Kidney epithelial cell (primary cell): ENCODE measurements at regions not wholly inside any gene's neighbourhood (a gene's known extent, or its start where the extent isn't known, plus 50 kb on each side); places are given as distances from the start of the nearest gene placed in this dataset.

Experiments
- DNase-seq: peaks from one replicate; pipeline ENCODE4 v3.0.0-alpha.2; 2010; ENCODE audit warnings: low read depth
- H3K27me3 ChIP-seq: 2 replicates; pipeline ENCODE4 v1.6.0; 2011; ENCODE audit warnings: low read length; ENCODE audit not compliant: control insufficient read depth, insufficient read depth
- H3K36me3 ChIP-seq: 2 replicates; pipeline ENCODE4 v1.5.1; 2011; ENCODE audit warnings: low read length; ENCODE audit not compliant: control insufficient read depth, insufficient read depth
- H3K4me3 ChIP-seq: 2 replicates; pipeline ENCODE4 v1.5.1; 2011; ENCODE audit warnings: low read depth, mild to moderate bottlenecking, control low read depth, low read length
- TF ChIP-seq, protein P1 (sequence below): IDR thresholded peaks from 2 replicates; pipeline ENCODE4 v1.5.1; 2011; ENCODE audit warnings: mild to moderate bottlenecking, moderate library complexity, low read length, control low read depth, inconsistent platforms; ENCODE audit not compliant: insufficient read depth, poor library complexity, severe bottlenecking

DNA sequence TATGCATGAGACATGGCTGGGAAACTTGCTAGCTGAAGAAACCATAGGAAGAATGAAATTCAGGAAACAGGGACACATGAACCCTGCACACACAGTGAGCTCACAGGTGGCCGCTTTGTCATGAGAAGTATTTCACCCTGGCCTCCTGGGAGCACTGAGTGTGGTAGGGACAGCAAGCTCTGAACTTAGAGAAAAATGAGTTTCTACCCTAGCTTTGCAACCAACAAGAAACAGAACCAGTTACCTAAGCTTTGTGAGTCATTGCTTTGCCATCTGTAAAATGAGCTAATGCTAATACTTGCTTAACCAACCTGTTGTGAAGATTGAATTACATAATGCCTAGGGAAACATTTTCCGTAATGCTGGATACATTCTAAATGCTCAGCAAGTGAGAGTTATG lies 206.6 kb upstream of the HS3ST1 start:
- TF ChIP-seq, protein P1, sequence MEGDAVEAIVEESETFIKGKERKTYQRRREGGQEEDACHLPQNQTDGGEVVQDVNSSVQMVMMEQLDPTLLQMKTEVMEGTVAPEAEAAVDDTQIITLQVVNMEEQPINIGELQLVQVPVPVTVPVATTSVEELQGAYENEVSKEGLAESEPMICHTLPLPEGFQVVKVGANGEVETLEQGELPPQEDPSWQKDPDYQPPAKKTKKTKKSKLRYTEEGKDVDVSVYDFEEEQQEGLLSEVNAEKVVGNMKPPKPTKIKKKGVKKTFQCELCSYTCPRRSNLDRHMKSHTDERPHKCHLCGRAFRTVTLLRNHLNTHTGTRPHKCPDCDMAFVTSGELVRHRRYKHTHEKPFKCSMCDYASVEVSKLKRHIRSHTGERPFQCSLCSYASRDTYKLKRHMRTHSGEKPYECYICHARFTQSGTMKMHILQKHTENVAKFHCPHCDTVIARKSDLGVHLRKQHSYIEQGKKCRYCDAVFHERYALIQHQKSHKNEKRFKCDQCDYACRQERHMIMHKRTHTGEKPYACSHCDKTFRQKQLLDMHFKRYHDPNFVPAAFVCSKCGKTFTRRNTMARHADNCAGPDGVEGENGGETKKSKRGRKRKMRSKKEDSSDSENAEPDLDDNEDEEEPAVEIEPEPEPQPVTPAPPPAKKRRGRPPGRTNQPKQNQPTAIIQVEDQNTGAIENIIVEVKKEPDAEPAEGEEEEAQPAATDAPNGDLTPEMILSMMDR = no peak
- peak; percentile 96 for DNase-seq
- H3K27me3 ChIP-seq = no peaks in the 10 kb centered on the region
- H3K4me3 ChIP-seq = no peak overlapping the region
- H3K36me3 ChIP-seq = no peaks in the 10 kb centered on the region

DNA sequence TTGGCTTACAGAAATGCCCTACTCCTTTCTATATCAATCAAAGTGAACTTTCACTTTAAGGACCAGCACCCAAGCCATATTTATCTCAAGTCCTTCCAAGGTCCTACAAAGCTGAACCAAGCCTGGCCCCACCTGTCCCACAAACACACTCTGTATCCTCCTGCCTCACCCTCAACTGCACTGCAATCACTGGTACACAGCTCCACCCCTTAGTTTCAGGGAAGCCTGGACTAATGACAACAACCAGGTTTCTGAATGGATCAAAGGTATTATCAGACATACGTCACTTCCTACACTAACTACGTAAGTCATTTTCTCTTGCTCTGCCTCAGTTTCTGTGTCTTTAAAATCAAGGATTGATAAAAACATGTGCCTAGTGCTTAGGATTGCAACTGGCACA lies 205.6 kb upstream of the HS3ST1 start:
- Histone ChIP-seq H3K4me3 (no peak overlapping the region), H3K36me3 (no peaks in the 10 kb centered on the region), H3K27me3 (no peaks in the 10 kb centered on the region)
- TF ChIP-seq, protein P1 = no peak
- no peak for DNase-seq

DNA sequence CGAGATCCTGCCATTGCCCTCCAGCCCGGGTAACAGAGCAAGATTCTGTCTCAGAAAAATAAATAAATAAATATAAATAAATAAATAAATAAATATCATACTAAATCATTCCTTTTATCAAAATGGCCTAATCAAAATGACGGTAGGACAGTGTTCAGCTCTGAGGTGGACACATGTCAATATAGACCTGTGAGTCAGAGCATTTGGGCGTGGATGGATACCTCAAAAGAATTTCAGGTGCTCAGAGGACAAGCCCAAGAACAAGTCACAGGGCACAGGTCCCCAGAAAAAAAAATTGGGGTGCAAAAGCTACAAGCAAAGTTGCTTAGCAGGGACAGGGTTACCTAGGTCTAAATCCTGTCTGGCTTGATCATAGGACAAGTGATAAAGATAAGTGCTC lies 204.7 kb upstream of the HS3ST1 start:
- no peaks in the 10 kb centered on the region for H3K36me3 ChIP-seq
- no peaks in the 10 kb centered on the region for H3K27me3 ChIP-seq
- no peak overlapping the region for H3K4me3 ChIP-seq
- no peak for DNase-seq
- TF ChIP-seq, protein P1 = no peak

DNA sequence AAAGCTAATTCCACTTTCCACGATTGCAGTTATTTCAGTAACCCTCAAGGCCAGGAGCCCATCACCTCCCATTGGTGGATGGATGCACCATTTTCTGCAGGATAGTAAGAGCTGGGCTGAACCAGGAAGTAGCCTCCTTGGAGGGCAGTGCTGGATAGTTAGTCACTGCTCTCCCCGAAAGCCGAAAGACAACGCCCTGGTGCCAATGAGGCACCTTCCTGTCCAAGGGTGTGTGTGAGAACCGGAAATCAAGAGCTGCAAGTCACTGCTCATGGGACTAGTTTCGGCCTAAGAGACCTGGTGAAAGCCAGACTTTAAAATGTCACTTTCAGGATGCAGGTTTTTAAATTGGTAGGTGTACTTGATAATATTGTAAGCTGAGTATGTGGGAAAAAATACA lies 203.8 kb upstream of the HS3ST1 start:
- Histone ChIP-seq H3K36me3 (no peaks in the 10 kb centered on the region), H3K27me3 (no peaks in the 10 kb centered on the region), H3K4me3 (no peak overlapping the region)
- no peak for DNase-seq
- TF ChIP-seq, protein P1 = no peak

DNA sequence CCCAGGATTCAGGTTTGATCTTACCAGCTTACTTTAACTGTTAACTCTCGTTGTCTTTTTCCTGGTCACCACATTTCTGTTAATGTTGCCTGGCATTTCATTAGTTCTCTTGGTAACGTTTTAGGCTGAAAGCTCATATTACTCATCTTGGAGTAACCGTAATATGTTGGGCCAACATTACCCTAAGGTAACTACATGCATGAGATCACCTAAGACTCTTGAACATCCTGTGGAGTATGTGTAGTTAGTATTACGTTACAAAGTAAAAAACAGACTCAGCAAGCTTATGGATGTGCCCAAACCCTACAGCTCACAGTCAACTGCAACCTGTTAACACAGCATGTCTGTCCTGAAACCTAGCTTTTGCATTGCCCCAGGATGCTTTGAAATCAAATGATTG lies 203.3 kb upstream of the HS3ST1 start:
- DNase-seq = no peak
- H3K27me3 ChIP-seq = no peaks in the 10 kb centered on the region
- no peak overlapping the region for H3K4me3 ChIP-seq
- no peaks in the 10 kb centered on the region for H3K36me3 ChIP-seq
- TF ChIP-seq, protein P1 = no peak

DNA sequence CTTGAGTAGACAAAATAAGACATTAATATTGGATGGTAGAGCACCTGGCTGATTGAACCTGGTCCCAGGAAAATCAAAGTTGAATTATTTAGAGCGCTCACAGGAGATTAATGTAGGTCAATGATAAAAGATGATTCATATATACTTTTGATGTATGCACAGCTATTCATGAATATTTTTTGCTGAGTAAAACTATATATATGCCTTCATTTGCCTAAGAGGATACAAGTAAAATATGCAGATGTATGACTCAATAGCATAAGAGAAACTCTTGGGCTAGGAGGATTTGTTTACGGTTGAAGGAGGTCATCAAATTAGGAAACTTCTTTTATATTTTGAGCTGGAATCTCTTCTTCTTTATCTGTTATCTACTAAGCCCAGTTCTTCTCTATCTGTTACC lies 202.7 kb upstream of the HS3ST1 start:
- DNase-seq = no peak
- Histone ChIP-seq H3K4me3 (no peak overlapping the region), H3K36me3 (no peaks in the 10 kb centered on the region), H3K27me3 (no peaks in the 10 kb centered on the region)
- TF ChIP-seq, protein P1 = no peak
